Panc1 (cell line): ENCODE measurements at regions not wholly inside any gene's neighbourhood (a gene's known extent, or its start where the extent isn't known, plus 50 kb on each side); places are given as distances from the start of the nearest gene placed in this dataset.

Experiments
- POLR2AphosphoS5 ChIP-seq: IDR thresholded peaks from 2 replicates; pipeline ENCODE4 v1.6.1; 2012; ENCODE audit warnings: mild to moderate bottlenecking, low read depth, low read length, moderate library complexity
- TF ChIP-seq, protein P1 (sequence below): fragments of 450-650 bp; IDR thresholded peaks from 2 replicates; pipeline ENCODE4 v1.5.1; 2017; ENCODE audit warnings: mild to moderate bottlenecking

DNA sequence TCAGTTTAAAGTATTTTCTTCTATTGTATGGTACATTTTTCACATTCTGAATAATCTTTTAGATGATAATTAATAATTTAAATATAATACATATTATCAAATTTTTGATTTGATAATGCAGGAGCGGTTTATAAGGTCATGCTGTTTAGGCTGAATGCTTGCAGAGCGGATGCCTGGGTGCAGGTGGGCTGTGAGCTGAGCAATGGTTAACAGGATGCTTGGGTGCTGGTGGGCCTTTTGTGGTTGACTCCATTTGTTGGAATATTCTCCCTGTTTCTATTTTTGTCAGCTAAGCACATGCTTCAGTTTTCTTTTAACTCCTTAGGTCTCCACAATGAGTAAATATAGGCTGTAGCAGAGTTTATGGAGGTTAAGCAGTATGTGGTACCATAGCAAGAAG is 1549.3 kb downstream of the OTOL1 start:
- TF ChIP-seq, protein P1, sequence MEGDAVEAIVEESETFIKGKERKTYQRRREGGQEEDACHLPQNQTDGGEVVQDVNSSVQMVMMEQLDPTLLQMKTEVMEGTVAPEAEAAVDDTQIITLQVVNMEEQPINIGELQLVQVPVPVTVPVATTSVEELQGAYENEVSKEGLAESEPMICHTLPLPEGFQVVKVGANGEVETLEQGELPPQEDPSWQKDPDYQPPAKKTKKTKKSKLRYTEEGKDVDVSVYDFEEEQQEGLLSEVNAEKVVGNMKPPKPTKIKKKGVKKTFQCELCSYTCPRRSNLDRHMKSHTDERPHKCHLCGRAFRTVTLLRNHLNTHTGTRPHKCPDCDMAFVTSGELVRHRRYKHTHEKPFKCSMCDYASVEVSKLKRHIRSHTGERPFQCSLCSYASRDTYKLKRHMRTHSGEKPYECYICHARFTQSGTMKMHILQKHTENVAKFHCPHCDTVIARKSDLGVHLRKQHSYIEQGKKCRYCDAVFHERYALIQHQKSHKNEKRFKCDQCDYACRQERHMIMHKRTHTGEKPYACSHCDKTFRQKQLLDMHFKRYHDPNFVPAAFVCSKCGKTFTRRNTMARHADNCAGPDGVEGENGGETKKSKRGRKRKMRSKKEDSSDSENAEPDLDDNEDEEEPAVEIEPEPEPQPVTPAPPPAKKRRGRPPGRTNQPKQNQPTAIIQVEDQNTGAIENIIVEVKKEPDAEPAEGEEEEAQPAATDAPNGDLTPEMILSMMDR: no peak
- no peak for TF ChIP-seq POLR2AphosphoS5
